ENCODE measurements at regions not wholly inside any gene's neighbourhood (a gene's known extent, or its start where the extent isn't known, plus 50 kb on each side); places are given as distances from the start of the nearest gene placed in this dataset.

DNA sequence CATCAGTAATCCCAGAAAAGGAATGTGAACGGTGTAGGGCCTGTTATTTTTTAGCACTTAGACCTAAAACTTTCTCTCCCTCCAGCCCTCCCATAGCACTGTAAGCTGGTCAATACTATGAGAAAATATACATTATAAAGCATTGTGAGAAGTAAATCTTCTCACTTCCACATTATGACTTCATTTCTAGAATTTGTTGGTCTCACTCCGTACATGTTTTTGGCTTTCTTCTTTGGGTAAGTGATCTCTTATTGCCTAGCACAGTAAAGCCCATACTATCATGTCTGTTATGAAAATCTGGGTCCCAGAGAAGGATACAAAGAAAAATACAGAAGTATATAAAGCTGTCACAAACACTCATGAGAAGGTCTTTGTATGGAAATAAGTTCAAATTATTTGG, 1851.1 kb upstream of the IGFBP7 start:
- TF ChIP-seq, protein P1, sequence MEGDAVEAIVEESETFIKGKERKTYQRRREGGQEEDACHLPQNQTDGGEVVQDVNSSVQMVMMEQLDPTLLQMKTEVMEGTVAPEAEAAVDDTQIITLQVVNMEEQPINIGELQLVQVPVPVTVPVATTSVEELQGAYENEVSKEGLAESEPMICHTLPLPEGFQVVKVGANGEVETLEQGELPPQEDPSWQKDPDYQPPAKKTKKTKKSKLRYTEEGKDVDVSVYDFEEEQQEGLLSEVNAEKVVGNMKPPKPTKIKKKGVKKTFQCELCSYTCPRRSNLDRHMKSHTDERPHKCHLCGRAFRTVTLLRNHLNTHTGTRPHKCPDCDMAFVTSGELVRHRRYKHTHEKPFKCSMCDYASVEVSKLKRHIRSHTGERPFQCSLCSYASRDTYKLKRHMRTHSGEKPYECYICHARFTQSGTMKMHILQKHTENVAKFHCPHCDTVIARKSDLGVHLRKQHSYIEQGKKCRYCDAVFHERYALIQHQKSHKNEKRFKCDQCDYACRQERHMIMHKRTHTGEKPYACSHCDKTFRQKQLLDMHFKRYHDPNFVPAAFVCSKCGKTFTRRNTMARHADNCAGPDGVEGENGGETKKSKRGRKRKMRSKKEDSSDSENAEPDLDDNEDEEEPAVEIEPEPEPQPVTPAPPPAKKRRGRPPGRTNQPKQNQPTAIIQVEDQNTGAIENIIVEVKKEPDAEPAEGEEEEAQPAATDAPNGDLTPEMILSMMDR (IDR thresholded peaks at IDR 0.05; ENCODE audit: insufficient read depth, low read depth, low read length, missing control alignments): no peak
- no peak for DNase-seq (ENCODE audit: low read depth)
- H3K4me3 ChIP-seq (ENCODE audit: low read length): no peak overlapping the region

DNA sequence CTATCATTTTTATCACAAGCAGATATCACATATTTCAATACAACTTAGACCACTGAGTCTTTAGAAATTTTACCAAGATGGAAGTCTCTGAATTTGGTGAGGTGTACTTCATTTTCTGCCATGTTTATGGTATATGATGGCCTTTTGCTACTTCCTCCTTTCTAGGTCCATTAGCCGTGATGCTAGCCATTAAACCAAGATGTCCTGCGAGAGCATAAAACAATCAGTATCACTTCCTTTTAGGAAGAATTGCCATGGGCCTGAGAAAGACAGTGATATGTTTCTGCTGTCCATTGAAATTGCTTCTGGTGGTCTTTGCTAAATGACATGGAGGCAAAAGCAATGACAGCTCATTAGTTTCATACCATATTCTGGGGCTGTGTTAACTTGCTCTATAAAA, 1851.7 kb upstream of the IGFBP7 start:
- no peak overlapping the region for H3K4me3 ChIP-seq (ENCODE audit: low read length)
- TF ChIP-seq, protein P1 (IDR thresholded peaks at IDR 0.05; ENCODE audit: insufficient read depth, low read depth, low read length, missing control alignments): no peak
- no peak for DNase-seq (ENCODE audit: low read depth)

DNA sequence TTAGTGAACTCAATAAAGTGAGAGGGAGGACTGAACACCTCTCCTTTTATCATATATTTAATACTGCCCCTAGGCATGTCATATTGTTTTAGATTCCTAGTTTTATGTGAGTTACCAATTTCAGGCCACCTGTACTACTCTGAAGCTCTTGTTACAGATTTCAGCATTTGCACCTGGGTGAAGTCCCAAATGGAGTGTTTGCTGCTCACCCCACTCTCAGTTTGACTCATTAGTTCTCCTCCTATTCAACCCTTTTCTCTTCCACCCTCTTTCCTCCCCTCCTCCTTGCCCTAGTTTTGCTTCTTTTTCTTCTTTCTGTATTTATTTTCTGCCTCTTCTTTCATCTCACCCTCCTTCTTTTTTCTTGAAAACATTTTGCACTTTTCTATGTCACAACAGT, 1852.2 kb upstream of the IGFBP7 start:
- no peak overlapping the region for H3K4me3 ChIP-seq (ENCODE audit: low read length)
- DNase-seq (ENCODE audit: low read depth): no peak
- TF ChIP-seq, protein P1 (IDR thresholded peaks at IDR 0.05; ENCODE audit: insufficient read depth, low read depth, low read length, missing control alignments): no peak

DNA sequence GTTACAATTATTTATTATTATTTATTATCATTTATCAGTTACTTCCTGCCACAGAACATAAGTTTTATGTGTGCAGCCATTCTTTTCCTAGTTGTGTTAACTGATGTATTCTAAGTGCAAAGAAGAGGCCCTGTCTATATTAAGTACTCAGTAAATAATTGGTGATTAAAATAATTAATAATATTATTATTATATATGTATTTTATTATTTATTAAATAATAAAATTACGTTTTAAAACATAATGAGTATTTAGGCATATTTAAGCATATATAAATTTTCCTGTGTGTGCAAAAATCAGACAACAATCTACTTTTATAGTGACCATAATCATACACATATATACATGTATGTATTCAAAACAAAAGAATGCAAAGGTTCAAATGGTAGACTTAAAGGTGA, 1871.6 kb upstream of the IGFBP7 start:
- no peak overlapping the region for H3K4me3 ChIP-seq (ENCODE audit: low read length)
- TF ChIP-seq, protein P1 (IDR thresholded peaks at IDR 0.05; ENCODE audit: insufficient read depth, low read depth, low read length, missing control alignments): no peak
- no peak for DNase-seq (ENCODE audit: low read depth)

DNA sequence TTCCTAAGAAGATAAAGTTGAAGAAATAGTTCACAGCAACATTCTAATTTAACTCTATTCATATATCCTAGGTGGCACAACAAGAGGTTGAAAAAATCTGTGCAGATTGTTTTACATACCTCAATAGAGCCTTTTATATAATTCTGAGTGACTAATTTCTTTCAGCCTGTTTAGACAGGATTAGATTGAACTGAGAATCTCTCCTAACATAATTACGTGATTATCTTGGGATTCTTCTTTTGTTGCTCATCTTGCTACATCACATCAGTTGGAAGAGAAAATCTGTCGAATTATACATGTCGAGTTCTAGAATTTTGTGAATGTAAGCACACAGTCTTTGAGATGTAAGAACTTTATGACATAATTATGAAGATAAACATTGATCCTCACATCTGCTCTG, 1873.7 kb upstream of the IGFBP7 start:
- H3K4me3 ChIP-seq (ENCODE audit: low read length): no peak overlapping the region
- DNase-seq (ENCODE audit: low read depth): peak; percentile 39
- TF ChIP-seq, protein P1 (IDR thresholded peaks at IDR 0.05; ENCODE audit: insufficient read depth, low read depth, low read length, missing control alignments): no peak

GRCh38 chr4:59002148-59002547, 1892.0 kb upstream of the IGFBP7 start:
- no peak for DNase-seq (ENCODE audit: low read depth)
- TF ChIP-seq, protein P1 (IDR thresholded peaks at IDR 0.05; ENCODE audit: insufficient read depth, low read depth, low read length, missing control alignments): no peak

DNA sequence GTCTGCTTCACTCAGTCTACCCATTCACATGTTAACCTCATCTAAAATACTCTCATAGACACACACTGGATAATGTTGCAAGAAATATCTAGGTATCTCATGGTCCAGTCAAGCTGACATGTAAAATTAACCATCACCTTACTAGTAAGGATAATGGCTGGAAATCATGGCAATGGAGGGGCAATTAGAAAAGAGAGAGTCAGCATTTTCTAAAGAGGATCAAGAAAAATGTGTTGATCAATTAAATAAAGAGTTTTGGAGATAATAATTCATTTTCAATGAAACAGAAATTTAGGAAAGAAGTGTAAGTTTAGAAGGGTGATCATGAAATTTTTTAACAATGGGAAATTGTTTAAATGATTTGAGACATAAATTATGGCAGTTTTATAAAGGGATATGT, 1914.1 kb upstream of the IGFBP7 start:
- DNase-seq (ENCODE audit: low read depth): no peak
- H3K4me3 ChIP-seq (ENCODE audit: low read length): no peak overlapping the region
- TF ChIP-seq, protein P1 (IDR thresholded peaks at IDR 0.05; ENCODE audit: insufficient read depth, low read depth, low read length, missing control alignments): no peak

More at GRCh38 chr4:59002148-59002547, 1892.0 kb upstream of the IGFBP7 start:
- no peak overlapping the region for H3K4me3 ChIP-seq (ENCODE audit: low read length)
